Endodermal cell (in vitro differentiated cells): ENCODE measurements at regions not wholly inside any gene's neighbourhood (a gene's known extent, or its start where the extent isn't known, plus 50 kb on each side); places are given as distances from the start of the nearest gene placed in this dataset.

Experiments used
- DNase-seq: peaks from one replicate; pipeline ENCODE4 v3.0.0-alpha.2; 2017
- H3K27ac ChIP-seq: 2 replicates; pipeline ENCODE4 v1.5.1; 2013; ENCODE audit warnings: mild to moderate bottlenecking, low read depth, low read length, moderate library complexity
- H3K27me3 ChIP-seq: 2 replicates; pipeline ENCODE4 v1.6.1; 2013; ENCODE audit warnings: mild to moderate bottlenecking, low read length, moderate library complexity; ENCODE audit not compliant: insufficient read depth, control insufficient read depth, poor library complexity, severe bottlenecking
- H3K36me3 ChIP-seq: 2 replicates; pipeline ENCODE4 v1.7.0; 2013; ENCODE audit warnings: mild to moderate bottlenecking, low read length, moderate library complexity; ENCODE audit not compliant: control insufficient read depth, insufficient read depth
- H3K4me1 ChIP-seq: one replicate; pipeline ENCODE4 v1.7.0; 2013; ENCODE audit warnings: low read length; ENCODE audit not compliant: control insufficient read depth, insufficient read depth
- H3K4me3 ChIP-seq: 2 replicates; pipeline ENCODE4 v1.5.1; 2013; ENCODE audit warnings: mild to moderate bottlenecking, low read length, moderate library complexity
- H3K9ac ChIP-seq: 2 replicates; pipeline ENCODE4 v1.6.1; 2013; ENCODE audit warnings: mild to moderate bottlenecking, low read length, moderate library complexity; ENCODE audit not compliant: poor library complexity, severe bottlenecking; ENCODE audit errors: extremely low read depth
- H3K9me3 ChIP-seq: 2 replicates; pipeline ENCODE4 v1.6.1; 2013; ENCODE audit warnings: mild to moderate bottlenecking, low read length, moderate library complexity; ENCODE audit not compliant: control insufficient read depth
- H3K27ac Mint-ChIP-seq: 2 replicates; pipeline ENCODE4 v1.8.0; 2020; ENCODE audit warnings: mixed read lengths
- H3K27me3 Mint-ChIP-seq: 2 replicates; pipeline ENCODE4 v1.8.0; 2021; ENCODE audit warnings: mild to moderate bottlenecking, mixed read lengths; ENCODE audit not compliant: insufficient read depth
- H3K36me3 Mint-ChIP-seq: 2 replicates; pipeline ENCODE4 v1.8.0; 2020; ENCODE audit warnings: low read depth, mixed read lengths
- H3K4me1 Mint-ChIP-seq: 2 replicates; pipeline ENCODE4 v1.8.0; 2020; ENCODE audit warnings: mixed read lengths
- H3K4me3 Mint-ChIP-seq: 2 replicates; pipeline ENCODE4 v1.8.0; 2020; ENCODE audit warnings: mild to moderate bottlenecking, moderate library complexity, mixed read lengths
- H3K9me3 Mint-ChIP-seq: 2 replicates; pipeline ENCODE4 v1.8.0; 2020; ENCODE audit warnings: mild to moderate bottlenecking, mixed read lengths
- WGBS, 2 experiments: methylation state at CpG; one replicate each; pipeline versions ENCODE4 v1.1.5 to v1.1.7; 2013; ENCODE audit warnings: missing lambda C conversion rate in 2 of 2, mixed read lengths in 1 of 2; ENCODE audit not compliant: insufficient coverage in 1 of 2, insufficient read length in 1 of 2; 5-methylcytosine and 5-hydroxymethylcytosine counted together
- TF ChIP-seq, protein P1 (sequence below): fragments of 200-600 bp; sonication (generic); conservative IDR thresholded peaks from 2 replicates; pipeline ENCODE4 v1.5.0; 2021; ENCODE audit warnings: antibody characterized with exemption, mild to moderate bottlenecking

DNA sequence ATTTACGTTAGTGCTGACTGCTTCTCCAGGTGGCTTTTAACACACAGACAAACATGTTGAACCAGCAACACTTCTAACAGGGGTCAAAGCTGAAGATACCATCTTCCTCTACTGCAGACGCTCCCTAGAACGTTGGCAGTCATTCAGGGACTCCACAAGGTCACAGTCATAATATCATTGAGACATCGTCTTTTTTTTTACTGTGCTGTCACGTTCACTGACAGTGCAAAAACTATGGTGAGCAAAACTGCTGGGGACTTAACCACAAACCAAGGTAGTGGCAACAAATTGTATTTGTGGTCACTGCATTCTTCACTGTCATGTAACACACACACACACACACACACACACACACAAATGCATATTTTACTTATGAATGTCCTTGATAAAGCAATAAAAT, 244.9 kb downstream of the CASP12 start:
- H3K4me3 ChIP-seq, result no peak overlapping the region
- H3K4me1 Mint-ChIP-seq, result peaks cover 3% of the 10 kb centered on the region
- H3K9me3 Mint-ChIP-seq, result peaks cover 14% of the 10 kb centered on the region
- H3K27me3 ChIP-seq, result no peaks in the 10 kb centered on the region
- no peak overlapping the region for H3K27ac ChIP-seq
- H3K4me1 ChIP-seq, result no peaks in the 10 kb centered on the region
- TF ChIP-seq, protein P1, sequence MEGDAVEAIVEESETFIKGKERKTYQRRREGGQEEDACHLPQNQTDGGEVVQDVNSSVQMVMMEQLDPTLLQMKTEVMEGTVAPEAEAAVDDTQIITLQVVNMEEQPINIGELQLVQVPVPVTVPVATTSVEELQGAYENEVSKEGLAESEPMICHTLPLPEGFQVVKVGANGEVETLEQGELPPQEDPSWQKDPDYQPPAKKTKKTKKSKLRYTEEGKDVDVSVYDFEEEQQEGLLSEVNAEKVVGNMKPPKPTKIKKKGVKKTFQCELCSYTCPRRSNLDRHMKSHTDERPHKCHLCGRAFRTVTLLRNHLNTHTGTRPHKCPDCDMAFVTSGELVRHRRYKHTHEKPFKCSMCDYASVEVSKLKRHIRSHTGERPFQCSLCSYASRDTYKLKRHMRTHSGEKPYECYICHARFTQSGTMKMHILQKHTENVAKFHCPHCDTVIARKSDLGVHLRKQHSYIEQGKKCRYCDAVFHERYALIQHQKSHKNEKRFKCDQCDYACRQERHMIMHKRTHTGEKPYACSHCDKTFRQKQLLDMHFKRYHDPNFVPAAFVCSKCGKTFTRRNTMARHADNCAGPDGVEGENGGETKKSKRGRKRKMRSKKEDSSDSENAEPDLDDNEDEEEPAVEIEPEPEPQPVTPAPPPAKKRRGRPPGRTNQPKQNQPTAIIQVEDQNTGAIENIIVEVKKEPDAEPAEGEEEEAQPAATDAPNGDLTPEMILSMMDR, result no peak
- H3K9ac ChIP-seq, result no peak overlapping the region
- H3K27ac Mint-ChIP-seq, result no peak overlapping the region
- peaks cover 14% of the 10 kb centered on the region for H3K9me3 ChIP-seq
- no peaks in the 10 kb centered on the region for H3K27me3 Mint-ChIP-seq
- peaks cover 3% of the 10 kb centered on the region for H3K36me3 Mint-ChIP-seq
- H3K4me3 Mint-ChIP-seq, result no peak overlapping the region
- 88 to 91% methylated on average over 4 to 5 of the region's 5 CpGs for WGBS, 2 experiments
- no peak for DNase-seq
- no peaks in the 10 kb centered on the region for H3K36me3 ChIP-seq

DNA sequence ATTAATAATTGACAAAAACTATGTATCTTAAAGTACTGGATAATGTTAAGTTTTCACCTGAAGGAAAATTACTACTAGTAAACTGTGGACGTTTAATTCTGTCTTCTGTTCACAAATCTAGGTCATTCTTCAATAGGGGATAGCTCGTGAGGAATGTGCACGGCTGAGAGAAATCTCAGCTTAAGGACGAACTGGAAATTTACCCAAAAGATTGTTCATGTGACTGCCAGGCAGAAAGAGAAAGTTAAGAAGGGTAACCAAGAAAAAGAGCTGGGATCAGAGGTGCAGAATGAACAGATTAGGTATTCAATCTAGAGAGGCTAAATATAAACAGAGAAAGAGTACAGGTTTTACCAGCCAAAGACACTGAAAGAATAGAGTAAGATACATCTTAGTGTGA, 245.3 kb downstream of the CASP12 start:
- Mint-ChIP-seq H3K27me3 (no peaks in the 10 kb centered on the region), H3K9me3 (peaks cover 14% of the 10 kb centered on the region), H3K36me3 (peaks cover 3% of the 10 kb centered on the region), H3K4me1 (peaks cover 3% of the 10 kb centered on the region), H3K4me3 (no peak overlapping the region), H3K27ac (no peak overlapping the region)
- TF ChIP-seq, protein P1, result no peak
- H3K9ac ChIP-seq, result no peak overlapping the region
- peaks cover 14% of the 10 kb centered on the region for H3K9me3 ChIP-seq
- no peaks in the 10 kb centered on the region for H3K27me3 ChIP-seq
- 89 to 100% methylated on average over 4 of the region's 4 CpGs for WGBS, 2 experiments
- no peaks in the 10 kb centered on the region for H3K36me3 ChIP-seq
- no peak for DNase-seq
- H3K4me1 ChIP-seq, result no peaks in the 10 kb centered on the region
- no peak overlapping the region for H3K4me3 ChIP-seq
- no peak overlapping the region for H3K27ac ChIP-seq

DNA sequence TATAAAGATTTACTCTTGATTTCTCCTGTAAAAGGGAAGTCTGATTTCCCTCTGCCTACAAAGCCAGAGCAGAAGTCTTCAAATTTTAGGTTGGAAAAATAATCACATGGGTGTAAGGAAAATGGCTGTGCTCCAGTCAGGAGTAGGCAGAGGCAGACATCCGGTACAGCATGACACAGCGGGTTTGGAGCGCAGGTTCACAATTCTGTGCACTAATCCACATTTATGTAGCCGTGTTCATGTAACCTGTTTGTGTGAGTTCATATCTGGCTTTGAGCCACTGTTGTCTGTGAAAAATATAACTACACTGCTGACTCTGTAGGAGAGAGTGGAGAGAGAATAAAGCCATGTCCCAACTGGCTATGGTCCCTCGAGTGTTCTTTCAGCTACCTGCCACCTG, 248.0 kb downstream of the CASP12 start:
- Histone ChIP-seq H3K4me1 (no peaks in the 10 kb centered on the region), H3K36me3 (no peaks in the 10 kb centered on the region), H3K27me3 (no peaks in the 10 kb centered on the region), H3K9ac (no peak overlapping the region), H3K9me3 (peaks cover 14% of the 10 kb centered on the region), H3K4me3 (peak overlapping the region; percentile 15), H3K27ac (no peak overlapping the region)
- TF ChIP-seq, protein P1, result no peak
- Mint-ChIP-seq H3K36me3 (peaks cover 3% of the 10 kb centered on the region), H3K27ac (no peak overlapping the region), H3K4me1 (peaks cover 3% of the 10 kb centered on the region), H3K9me3 (peaks cover 14% of the 10 kb centered on the region), H3K27me3 (no peaks in the 10 kb centered on the region), H3K4me3 (no peak overlapping the region)
- 95 to 100% methylated on average over 4 to 5 of the region's 5 CpGs for WGBS, 2 experiments
- DNase-seq, result peak; percentile 45
